Lung (tissue), 11 donors: ENCODE measurements at regions not wholly inside any gene's neighbourhood (a gene's known extent, or its start where the extent isn't known, plus 50 kb on each side); places are given as distances from the start of the nearest gene placed in this dataset.

Source experiments
- ATAC-seq: fragments of 200-7000 bp; cut with Tn5 transposase; one replicate; pipeline ENCODE4 v1.9.1; 2020; ENCODE audit warnings: moderate number of reproducible peaks; ENCODE audit not compliant: insufficient read depth, low FRiP score
- DNase-seq, 3 donors: peaks; one replicate each; pipeline ENCODE4 v3.0.0-alpha.2; 2013 to 2017
- H3K27ac ChIP-seq, 2 donors: one replicate each; pipeline ENCODE4 v1.5.1; 2013; ENCODE audit warnings: mild to moderate bottlenecking in 2 of 2, moderate library complexity in 2 of 2, control low read depth in 1 of 2, inconsistent platforms in 1 of 2, low read depth in 1 of 2, low read length in 1 of 2
- H3K27me3 ChIP-seq, 3 donors: one replicate each; pipeline ENCODE4 v1.5.1; 2013; ENCODE audit warnings: low read length in 2 of 3; ENCODE audit not compliant: control insufficient read depth in 3 of 3, insufficient read depth in 3 of 3
- H3K36me3 ChIP-seq, 4 donors: one replicate each; pipeline ENCODE4 v1.5.1; 2013; ENCODE audit warnings: low read length in 4 of 4, mild to moderate bottlenecking in 1 of 4, moderate library complexity in 1 of 4; ENCODE audit not compliant: control insufficient read depth in 4 of 4, insufficient read depth in 4 of 4
- H3K4me1 ChIP-seq, 5 donors: one replicate each; pipeline ENCODE4 v1.5.1; 2013; ENCODE audit warnings: low read length in 5 of 5, mild to moderate bottlenecking in 2 of 5, moderate library complexity in 1 of 5; ENCODE audit not compliant: control insufficient read depth in 5 of 5, insufficient read depth in 5 of 5
- H3K4me3 ChIP-seq: one replicate; pipeline ENCODE4 v1.5.1; 2013; ENCODE audit warnings: mild to moderate bottlenecking, control low read depth, moderate library complexity
- H3K9ac ChIP-seq, 2 donors: one replicate each; pipeline ENCODE4 v1.5.1; 2013; ENCODE audit warnings: low read length in 2 of 2, control low read depth in 1 of 2; ENCODE audit not compliant: insufficient read depth in 1 of 2
- H3K9me3 ChIP-seq, 4 donors: one replicate each; pipeline ENCODE4 v1.5.1; 2013; ENCODE audit warnings: low read length in 3 of 4, mild to moderate bottlenecking in 1 of 4, moderate library complexity in 1 of 4; ENCODE audit not compliant: control insufficient read depth in 4 of 4, insufficient read depth in 3 of 4
- CTCF ChIP-seq: IDR thresholded peaks from 2 replicates; pipeline ENCODE4 v1.5.1; 2012; ENCODE audit warnings: mild to moderate bottlenecking; ENCODE audit errors: control extremely low read depth, extremely low read depth
- WGBS, 2 donors: extraction: QIAGEN DNeasy Blood & Tissue Kit; methylation state at CpG; one replicate each; pipeline ENCODE4 v1.1.7; 2013; 5-methylcytosine and 5-hydroxymethylcytosine counted together
- donor health status: control.
- donor health status: control.
- donor health status: Bipolar disorder and iron deficiency.
- donor health status: healthy.
- donor health status: DM: yes; HTN: yes; CAD: no.

GRCh38 chr7:138258197-138258559 lies 181.9 kb downstream of the AKR1D1 start:
- Histone ChIP-seq H3K27ac (no peak overlapping the region), H3K9ac (no peak overlapping the region), H3K27me3 (no peaks in the 10 kb centered on the region), H3K4me3 (no peak overlapping the region), H3K36me3 (no peaks in the 10 kb centered on the region), H3K9me3 (peaks cover 0 to 3% (median 1%) of the 10 kb centered on the region in 4 donors), H3K4me1 (peaks cover 0 to 10% (median 0%) of the 10 kb centered on the region in 5 donors)
- DNase-seq (no peak), ATAC-seq (no peak)
- 25 to 39% methylated on average over 3 of the region's 3 CpGs for WGBS, 2 donors
- no peak for TF ChIP-seq CTCF

GRCh38 chr7:138259675-138260074 lies 183.4 kb downstream of the AKR1D1 start:
- DNase-seq = no peak
- H3K4me1 ChIP-seq = peaks cover 0 to 10% (median 0%) of the 10 kb centered on the region in 5 donors
- H3K36me3 ChIP-seq = no peaks in the 10 kb centered on the region
- H3K27ac ChIP-seq = no peak overlapping the region
- ATAC-seq = no peak
- H3K9ac ChIP-seq = no peak overlapping the region
- 78 to 87% methylated on average over 3 of the region's 3 CpGs for WGBS, 2 donors
- no peak overlapping the region for H3K4me3 ChIP-seq
- no peaks in the 10 kb centered on the region for H3K27me3 ChIP-seq
- H3K9me3 ChIP-seq = peaks cover 0 to 3% (median 0%) of the 10 kb centered on the region in 4 donors
- no peak for TF ChIP-seq CTCF

- no peak for TF ChIP-seq CTCF
- ATAC-seq = no peak
- no peak for DNase-seq
- Histone ChIP-seq H3K4me3 (no peak overlapping the region), H3K27me3 (no peaks in the 10 kb centered on the region), H3K27ac (no peak overlapping the region), H3K4me1 (no peaks in the 10 kb centered on the region), H3K9ac (no peak overlapping the region), H3K36me3 (no peaks in the 10 kb centered on the region), H3K9me3 (peaks cover 0 to 2% (median 0%) of the 10 kb centered on the region in 4 donors)
- 96% methylated on average over 6 of the region's 6 CpGs for WGBS, 2 donors
These were observed 191.7 kb downstream of the AKR1D1 start for GRCh38 chr7:138267934-138268333.

GRCh38 chr7:138276891-138277290 lies 183.2 kb upstream of the TRIM24 start:
- no peak for DNase-seq
- Histone ChIP-seq H3K9me3 (peaks cover 0 to 2% (median 0%) of the 10 kb centered on the region in 4 donors), H3K36me3 (no peaks in the 10 kb centered on the region), H3K9ac (no peak overlapping the region), H3K27me3 (no peaks in the 10 kb centered on the region), H3K4me3 (no peak overlapping the region), H3K27ac (no peak overlapping the region), H3K4me1 (no peaks in the 10 kb centered on the region)
- TF ChIP-seq CTCF = no peak
- ATAC-seq = no peak
